Suprapubic skin (tissue), 3 donors: ENCODE measurements at regions not wholly inside any gene's neighbourhood (a gene's known extent, or its start where the extent isn't known, plus 50 kb on each side); places are given as distances from the start of the nearest gene placed in this dataset.

ENCODE experiments used
- POLR2A ChIP-seq, 2 donors: fragments of 450-650 bp; IDR thresholded peaks; one replicate each; pipeline ENCODE4 v1.6.1; 2017; ENCODE audit warnings: antibody characterized with exemption in 2 of 2, mild to moderate bottlenecking in 2 of 2, moderate library complexity in 2 of 2
- TF ChIP-seq, protein P1 (sequence below), 2 donors: fragments of 200-600 bp in 1 of 2; fragments of 450-650 bp in 1 of 2; sonication (generic) in 1 of 2; IDR thresholded peaks; one replicate each; pipeline ENCODE4 v1.5.1; 2016 to 2019; ENCODE audit warnings: antibody characterized with exemption in 2 of 2, mild to moderate bottlenecking in 1 of 2, moderate library complexity in 1 of 2

DNA sequence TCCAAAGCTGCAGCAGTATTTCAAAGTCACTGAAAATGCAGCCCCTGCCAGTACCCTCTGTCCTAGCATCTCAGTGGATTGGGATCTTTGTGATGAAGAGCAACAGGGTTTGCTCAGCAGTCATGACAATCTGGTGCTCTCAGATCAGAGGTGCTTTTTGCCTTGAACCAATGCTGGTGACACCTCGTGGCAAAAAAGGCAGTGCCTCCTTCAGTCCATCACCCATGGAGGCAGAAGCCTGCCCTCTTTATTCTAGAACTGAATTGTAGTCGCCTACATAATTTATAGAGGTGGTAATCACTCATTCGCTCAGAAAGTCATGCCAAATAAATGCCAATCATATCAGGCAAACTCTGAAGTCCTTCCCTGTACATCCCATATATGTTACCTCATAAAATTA lies 126.0 kb upstream of the VRK1 start:
- TF ChIP-seq, protein P1, sequence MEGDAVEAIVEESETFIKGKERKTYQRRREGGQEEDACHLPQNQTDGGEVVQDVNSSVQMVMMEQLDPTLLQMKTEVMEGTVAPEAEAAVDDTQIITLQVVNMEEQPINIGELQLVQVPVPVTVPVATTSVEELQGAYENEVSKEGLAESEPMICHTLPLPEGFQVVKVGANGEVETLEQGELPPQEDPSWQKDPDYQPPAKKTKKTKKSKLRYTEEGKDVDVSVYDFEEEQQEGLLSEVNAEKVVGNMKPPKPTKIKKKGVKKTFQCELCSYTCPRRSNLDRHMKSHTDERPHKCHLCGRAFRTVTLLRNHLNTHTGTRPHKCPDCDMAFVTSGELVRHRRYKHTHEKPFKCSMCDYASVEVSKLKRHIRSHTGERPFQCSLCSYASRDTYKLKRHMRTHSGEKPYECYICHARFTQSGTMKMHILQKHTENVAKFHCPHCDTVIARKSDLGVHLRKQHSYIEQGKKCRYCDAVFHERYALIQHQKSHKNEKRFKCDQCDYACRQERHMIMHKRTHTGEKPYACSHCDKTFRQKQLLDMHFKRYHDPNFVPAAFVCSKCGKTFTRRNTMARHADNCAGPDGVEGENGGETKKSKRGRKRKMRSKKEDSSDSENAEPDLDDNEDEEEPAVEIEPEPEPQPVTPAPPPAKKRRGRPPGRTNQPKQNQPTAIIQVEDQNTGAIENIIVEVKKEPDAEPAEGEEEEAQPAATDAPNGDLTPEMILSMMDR (IDR thresholded peaks at IDR 0.05), result no peak
- TF ChIP-seq POLR2A (IDR thresholded peaks at IDR 0.05), result no peak
